GM23338 (cell line): ENCODE measurements at regions not wholly inside any gene's neighbourhood (a gene's known extent, or its start where the extent isn't known, plus 50 kb on each side); places are given as distances from the start of the nearest gene placed in this dataset.
A peak's percentile ranks its signal among the peaks of the same experiment; 100 is the strongest.

Experiments used
- ATAC-seq: fragments of 200-7000 bp; cut with Tn5 transposase; 3 replicates; pipeline ENCODE4 v1.9.1; 2020
- DNase-seq: peaks from one replicate; pipeline ENCODE4 v3.0.0-alpha.2; 2015; ENCODE audit warnings: low spot score
- H2AFZ ChIP-seq: fragments of 200-600 bp; sonication (generic); 2 replicates; pipeline ENCODE4 v1.8.0; 2016; ENCODE audit warnings: antibody characterized with exemption, mild to moderate bottlenecking, moderate library complexity
- H3F3A ChIP-seq: fragments of 200-600 bp; sonication (generic); replicated peaks from 2 replicates; pipeline ENCODE4 v1.8.0; 2017; ENCODE audit warnings: antibody characterized with exemption, mixed run types, low read depth
- H3K27ac ChIP-seq: fragments of 200-600 bp; sonication (generic); 2 replicates; pipeline ENCODE4 v1.6.1; 2016; ENCODE audit warnings: low read depth
- H3K27me3 ChIP-seq: fragments of 200-600 bp; sonication (generic); 2 replicates; pipeline ENCODE4 v1.8.0; 2016; ENCODE audit warnings: mild to moderate bottlenecking, mixed run types, moderate library complexity; ENCODE audit not compliant: insufficient read depth
- H3K36me3 ChIP-seq: fragments of 200-600 bp; sonication (generic); 2 replicates; pipeline ENCODE4 v1.8.0; 2016; ENCODE audit warnings: mild to moderate bottlenecking; ENCODE audit not compliant: insufficient read depth
- H3K4me1 ChIP-seq: fragments of 200-600 bp; sonication (generic); 2 replicates; pipeline ENCODE4 v1.8.0; 2016; ENCODE audit warnings: mild to moderate bottlenecking, moderate library complexity; ENCODE audit not compliant: insufficient read depth
- H3K4me2 ChIP-seq: fragments of 200-600 bp; sonication (generic); 2 replicates; pipeline ENCODE4 v1.7.1; 2017; ENCODE audit warnings: mixed run types
- H3K4me3 ChIP-seq: fragments of 200-600 bp; sonication (generic); 2 replicates; pipeline ENCODE4 v1.6.1; 2016; ENCODE audit warnings: mixed run types
- H3K79me2 ChIP-seq: fragments of 200-600 bp; sonication (generic); replicated peaks from 2 replicates; pipeline ENCODE4 v1.8.0; 2017; ENCODE audit warnings: mild to moderate bottlenecking; ENCODE audit not compliant: insufficient read depth
- H3K9me2 ChIP-seq: fragments of 200-600 bp; sonication (generic); 2 replicates; pipeline ENCODE4 v1.8.0; 2017; ENCODE audit not compliant: insufficient read depth
- H4K20me1 ChIP-seq: fragments of 200-600 bp; sonication (generic); replicated peaks from 2 replicates; pipeline ENCODE4 v1.8.0; 2017; ENCODE audit warnings: mild to moderate bottlenecking; ENCODE audit not compliant: insufficient read depth
- H3K27ac Mint-ChIP-seq: 2 replicates; pipeline ENCODE4 v1.8.0; 2020; ENCODE audit warnings: inconsistent platforms, mild to moderate bottlenecking, moderate library complexity, mixed read lengths
- H3K27me3 Mint-ChIP-seq: 3 replicates; pipeline ENCODE4 v1.8.0; 2022; ENCODE audit warnings: low read depth, mild to moderate bottlenecking, moderate library complexity, mixed read lengths, inconsistent platforms; ENCODE audit not compliant: insufficient read depth, poor library complexity
- H3K36me3 Mint-ChIP-seq: 3 replicates; pipeline ENCODE4 v1.8.0; 2021; ENCODE audit warnings: low read depth, mild to moderate bottlenecking, inconsistent platforms, moderate library complexity, mixed read lengths
- H3K4me1 Mint-ChIP-seq: 3 replicates; pipeline ENCODE4 v1.8.0; 2020; ENCODE audit warnings: mild to moderate bottlenecking, inconsistent platforms, mixed read lengths
- H3K4me3 Mint-ChIP-seq: 3 replicates; pipeline ENCODE4 v1.8.0; 2021; ENCODE audit warnings: moderate library complexity, mild to moderate bottlenecking, inconsistent platforms, mixed read lengths
- H3K9me3 Mint-ChIP-seq: 3 replicates; pipeline ENCODE4 v1.8.0; 2020; ENCODE audit warnings: moderate library complexity, mild to moderate bottlenecking, inconsistent platforms, mixed read lengths
- CREB1 ChIP-seq: fragments of 250-450 bp; sonication (Bioruptor Pico); IDR thresholded peaks from 2 replicates; pipeline ENCODE4 v1.5.0; 2020; ENCODE audit warnings: low read depth, mild to moderate bottlenecking, moderate library complexity
- EZH2phosphoT487 ChIP-seq: fragments of 200-600 bp; sonication (generic); IDR thresholded peaks from one replicate; pipeline ENCODE4 v1.8.1; 2018; ENCODE audit warnings: antibody characterized with exemption; ENCODE audit not compliant: unreplicated experiment
- JUNB ChIP-seq: IDR thresholded peaks from one replicate; pipeline ENCODE4 v1.6.1; 2016; ENCODE audit warnings: antibody characterized with exemption; ENCODE audit not compliant: unreplicated experiment
- NANOG ChIP-seq: IDR thresholded peaks from 2 replicates; pipeline ENCODE4 v1.6.1; 2016; ENCODE audit warnings: antibody characterized with exemption, borderline replicate concordance
- STAT1 ChIP-seq: IDR thresholded peaks from one replicate; pipeline ENCODE4 v1.6.1; 2016; ENCODE audit warnings: antibody characterized with exemption; ENCODE audit not compliant: unreplicated experiment
- ZNF114 ChIP-seq: fragments of 250-450 bp; sonication (Bioruptor Pico); IDR thresholded peaks from 2 replicates; pipeline ENCODE4 v1.5.0; 2020; ENCODE audit warnings: mild to moderate bottlenecking, moderate library complexity
- ZNF331 ChIP-seq: fragments of 250-450 bp; sonication (Bioruptor Pico); IDR thresholded peaks from 2 replicates; pipeline ENCODE4 v1.5.0; 2020; ENCODE audit warnings: low read depth, mild to moderate bottlenecking, moderate library complexity
- TF ChIP-seq, protein P1 (sequence below): fragments of 250-450 bp; sonication (Bioruptor Pico); IDR thresholded peaks from 2 replicates; pipeline ENCODE4 v1.5.0; 2020; ENCODE audit warnings: mild to moderate bottlenecking, moderate library complexity
- TF ChIP-seq, protein P2 (sequence below): IDR thresholded peaks from 2 replicates; pipeline ENCODE4 v1.6.1; 2016; ENCODE audit warnings: antibody characterized with exemption
- TF ChIP-seq, protein P3 (sequence below), 2 experiments: fragments of 200-600 bp in 1 of 2; sonication (generic) in 1 of 2; conservative IDR thresholded peaks; 2 replicates each; pipeline versions ENCODE4 v1.5.1 to v1.6.1; 2016 to 2017; ENCODE audit warnings: antibody characterized with exemption in 2 of 2, low read depth in 2 of 2, mild to moderate bottlenecking in 2 of 2, moderate library complexity in 1 of 2

DNA sequence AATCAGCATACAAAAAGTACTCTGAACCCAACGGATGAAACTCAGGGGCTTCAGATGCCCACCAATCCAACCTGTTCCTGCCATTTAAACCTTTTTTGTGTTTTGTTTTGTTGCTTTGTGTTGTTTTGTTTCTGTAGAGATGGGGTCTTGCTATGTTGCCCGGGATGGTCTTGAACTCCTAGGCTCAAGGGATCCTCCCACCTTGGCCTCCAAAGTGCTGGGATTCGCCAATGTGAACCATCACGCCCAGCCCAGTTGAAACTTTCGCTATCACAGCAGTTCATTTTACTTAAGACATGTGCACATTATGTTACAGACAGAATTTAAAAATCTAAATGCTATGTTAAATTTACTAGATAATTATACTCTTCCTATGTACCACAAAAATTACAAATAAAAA lies 101.6 kb downstream of the SKIDA1 start:
- H3K36me3 Mint-ChIP-seq = peaks cover 25% of the 10 kb centered on the region
- Histone ChIP-seq H3K27me3 (no peaks in the 10 kb centered on the region), H3K4me3 (no peak overlapping the region), H3F3A (peaks cover 8% of the 10 kb centered on the region; the same call in 1 of the 2 replicates), H3K4me1 (no peaks in the 10 kb centered on the region), H3K27ac (no peak overlapping the region), H3K79me2 (no peaks in the 10 kb centered on the region), H3K9me2 (no peaks in the 10 kb centered on the region), H4K20me1 (no peaks in the 10 kb centered on the region), H3K4me2 (no peak overlapping the region), H3K36me3 (no peaks in the 10 kb centered on the region; the same call in 1 of the 2 replicates), H2AFZ (peak overlapping the region; percentile 80; the same call in 1 of the 2 replicates)
- DNase-seq = no peak
- peaks cover 27% of the 10 kb centered on the region for H3K9me3 Mint-ChIP-seq
- ATAC-seq = no peak
- peaks cover 5% of the 10 kb centered on the region; the same call in 2 of the 3 replicates for H3K4me1 Mint-ChIP-seq
- no peak for TF ChIP-seq NANOG
- TF ChIP-seq, protein P1, sequence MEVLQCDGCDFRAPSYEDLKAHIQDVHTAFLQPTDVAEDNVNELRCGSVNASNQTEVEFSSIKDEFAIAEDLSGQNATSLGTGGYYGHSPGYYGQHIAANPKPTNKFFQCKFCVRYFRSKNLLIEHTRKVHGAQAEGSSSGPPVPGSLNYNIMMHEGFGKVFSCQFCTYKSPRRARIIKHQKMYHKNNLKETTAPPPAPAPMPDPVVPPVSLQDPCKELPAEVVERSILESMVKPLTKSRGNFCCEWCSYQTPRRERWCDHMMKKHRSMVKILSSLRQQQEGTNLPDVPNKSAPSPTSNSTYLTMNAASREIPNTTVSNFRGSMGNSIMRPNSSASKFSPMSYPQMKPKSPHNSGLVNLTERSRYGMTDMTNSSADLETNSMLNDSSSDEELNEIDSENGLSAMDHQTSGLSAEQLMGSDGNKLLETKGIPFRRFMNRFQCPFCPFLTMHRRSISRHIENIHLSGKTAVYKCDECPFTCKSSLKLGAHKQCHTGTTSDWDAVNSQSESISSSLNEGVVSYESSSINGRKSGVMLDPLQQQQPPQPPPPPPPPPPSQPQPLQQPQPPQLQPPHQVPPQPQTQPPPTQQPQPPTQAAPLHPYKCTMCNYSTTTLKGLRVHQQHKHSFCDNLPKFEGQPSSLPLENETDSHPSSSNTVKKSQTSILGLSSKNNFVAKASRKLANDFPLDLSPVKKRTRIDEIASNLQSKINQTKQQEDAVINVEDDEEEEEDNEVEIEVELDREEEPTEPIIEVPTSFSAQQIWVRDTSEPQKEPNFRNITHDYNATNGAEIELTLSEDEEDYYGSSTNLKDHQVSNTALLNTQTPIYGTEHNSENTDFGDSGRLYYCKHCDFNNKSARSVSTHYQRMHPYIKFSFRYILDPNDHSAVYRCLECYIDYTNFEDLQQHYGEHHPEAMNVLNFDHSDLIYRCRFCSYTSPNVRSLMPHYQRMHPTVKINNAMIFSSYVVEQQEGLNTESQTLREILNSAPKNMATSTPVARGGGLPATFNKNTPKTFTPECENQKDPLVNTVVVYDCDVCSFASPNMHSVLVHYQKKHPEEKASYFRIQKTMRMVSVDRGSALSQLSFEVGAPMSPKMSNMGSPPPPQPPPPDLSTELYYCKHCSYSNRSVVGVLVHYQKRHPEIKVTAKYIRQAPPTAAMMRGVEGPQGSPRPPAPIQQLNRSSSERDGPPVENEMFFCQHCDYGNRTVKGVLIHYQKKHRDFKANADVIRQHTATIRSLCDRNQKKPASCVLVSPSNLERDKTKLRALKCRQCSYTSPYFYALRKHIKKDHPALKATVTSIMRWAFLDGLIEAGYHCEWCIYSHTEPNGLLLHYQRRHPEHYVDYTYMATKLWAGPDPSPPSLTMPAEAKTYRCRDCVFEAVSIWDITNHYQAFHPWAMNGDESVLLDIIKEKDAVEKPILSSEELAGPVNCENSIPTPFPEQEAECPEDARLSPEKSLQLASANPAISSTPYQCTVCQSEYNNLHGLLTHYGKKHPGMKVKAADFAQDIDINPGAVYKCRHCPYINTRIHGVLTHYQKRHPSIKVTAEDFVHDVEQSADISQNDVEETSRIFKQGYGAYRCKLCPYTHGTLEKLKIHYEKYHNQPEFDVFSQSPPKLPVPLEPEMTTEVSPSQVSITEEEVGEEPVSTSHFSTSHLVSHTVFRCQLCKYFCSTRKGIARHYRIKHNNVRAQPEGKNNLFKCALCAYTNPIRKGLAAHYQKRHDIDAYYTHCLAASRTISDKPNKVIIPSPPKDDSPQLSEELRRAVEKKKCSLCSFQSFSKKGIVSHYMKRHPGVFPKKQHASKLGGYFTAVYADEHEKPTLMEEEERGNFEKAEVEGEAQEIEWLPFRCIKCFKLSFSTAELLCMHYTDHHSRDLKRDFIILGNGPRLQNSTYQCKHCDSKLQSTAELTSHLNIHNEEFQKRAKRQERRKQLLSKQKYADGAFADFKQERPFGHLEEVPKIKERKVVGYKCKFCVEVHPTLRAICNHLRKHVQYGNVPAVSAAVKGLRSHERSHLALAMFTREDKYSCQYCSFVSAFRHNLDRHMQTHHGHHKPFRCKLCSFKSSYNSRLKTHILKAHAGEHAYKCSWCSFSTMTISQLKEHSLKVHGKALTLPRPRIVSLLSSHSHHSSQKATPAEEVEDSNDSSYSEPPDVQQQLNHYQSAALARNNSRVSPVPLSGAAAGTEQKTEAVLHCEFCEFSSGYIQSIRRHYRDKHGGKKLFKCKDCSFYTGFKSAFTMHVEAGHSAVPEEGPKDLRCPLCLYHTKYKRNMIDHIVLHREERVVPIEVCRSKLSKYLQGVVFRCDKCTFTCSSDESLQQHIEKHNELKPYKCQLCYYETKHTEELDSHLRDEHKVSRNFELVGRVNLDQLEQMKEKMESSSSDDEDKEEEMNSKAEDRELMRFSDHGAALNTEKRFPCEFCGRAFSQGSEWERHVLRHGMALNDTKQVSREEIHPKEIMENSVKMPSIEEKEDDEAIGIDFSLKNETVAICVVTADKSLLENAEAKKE (CRISPR knock-in tag) = no peak
- TF ChIP-seq ZNF114 (CRISPR knock-in tag) = no peak
- TF ChIP-seq, protein P2, sequence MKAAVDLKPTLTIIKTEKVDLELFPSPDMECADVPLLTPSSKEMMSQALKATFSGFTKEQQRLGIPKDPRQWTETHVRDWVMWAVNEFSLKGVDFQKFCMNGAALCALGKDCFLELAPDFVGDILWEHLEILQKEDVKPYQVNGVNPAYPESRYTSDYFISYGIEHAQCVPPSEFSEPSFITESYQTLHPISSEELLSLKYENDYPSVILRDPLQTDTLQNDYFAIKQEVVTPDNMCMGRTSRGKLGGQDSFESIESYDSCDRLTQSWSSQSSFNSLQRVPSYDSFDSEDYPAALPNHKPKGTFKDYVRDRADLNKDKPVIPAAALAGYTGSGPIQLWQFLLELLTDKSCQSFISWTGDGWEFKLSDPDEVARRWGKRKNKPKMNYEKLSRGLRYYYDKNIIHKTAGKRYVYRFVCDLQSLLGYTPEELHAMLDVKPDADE = no peak
- no peak for TF ChIP-seq ZNF331
- TF ChIP-seq STAT1 = no peak
- TF ChIP-seq EZH2phosphoT487 = no peak
- TF ChIP-seq JUNB = no peak
- TF ChIP-seq, protein P3, sequence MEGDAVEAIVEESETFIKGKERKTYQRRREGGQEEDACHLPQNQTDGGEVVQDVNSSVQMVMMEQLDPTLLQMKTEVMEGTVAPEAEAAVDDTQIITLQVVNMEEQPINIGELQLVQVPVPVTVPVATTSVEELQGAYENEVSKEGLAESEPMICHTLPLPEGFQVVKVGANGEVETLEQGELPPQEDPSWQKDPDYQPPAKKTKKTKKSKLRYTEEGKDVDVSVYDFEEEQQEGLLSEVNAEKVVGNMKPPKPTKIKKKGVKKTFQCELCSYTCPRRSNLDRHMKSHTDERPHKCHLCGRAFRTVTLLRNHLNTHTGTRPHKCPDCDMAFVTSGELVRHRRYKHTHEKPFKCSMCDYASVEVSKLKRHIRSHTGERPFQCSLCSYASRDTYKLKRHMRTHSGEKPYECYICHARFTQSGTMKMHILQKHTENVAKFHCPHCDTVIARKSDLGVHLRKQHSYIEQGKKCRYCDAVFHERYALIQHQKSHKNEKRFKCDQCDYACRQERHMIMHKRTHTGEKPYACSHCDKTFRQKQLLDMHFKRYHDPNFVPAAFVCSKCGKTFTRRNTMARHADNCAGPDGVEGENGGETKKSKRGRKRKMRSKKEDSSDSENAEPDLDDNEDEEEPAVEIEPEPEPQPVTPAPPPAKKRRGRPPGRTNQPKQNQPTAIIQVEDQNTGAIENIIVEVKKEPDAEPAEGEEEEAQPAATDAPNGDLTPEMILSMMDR (conservative IDR thresholded peaks at IDR 0.05; ENCODE audit: low read depth in 2 of 2) = no peak
- no peak for TF ChIP-seq CREB1 (CRISPR knock-in tag)
- H3K27ac Mint-ChIP-seq = no peak overlapping the region
- peaks cover 8% of the 10 kb centered on the region for H3K27me3 Mint-ChIP-seq
- no peak overlapping the region for H3K4me3 Mint-ChIP-seq
